HG03045 (cell line): ENCODE measurements at regions not wholly inside any gene's neighbourhood (a gene's known extent, or its start where the extent isn't known, plus 50 kb on each side); places are given as distances from the start of the nearest gene placed in this dataset.
A peak's percentile ranks its signal among the peaks of the same experiment; 100 is the strongest.
"Not testable (repeated sequence)": the region's sequence is repeated elsewhere in the genome, so short reads cannot be mapped to it uniquely, and the experiment has no call there.

Experiments used
- ATAC-seq: cut with Tn5 transposase; IDR thresholded peaks from one replicate; pipeline ENCODE4 v1.9.1; 2021; ENCODE audit warnings: mild to moderate bottlenecking, moderate library complexity; ENCODE audit not compliant: unreplicated experiment

- no peak for ATAC-seq
Observed at GRCh38 chr20:50435397-50436051, 74.7 kb upstream of the PTPN1 start.

GRCh38 chr20:50436052-50436656 is 74.0 kb upstream of the PTPN1 start:
- ATAC-seq = no peak

GRCh38 chr20:50436696-50437095 is 73.5 kb upstream of the PTPN1 start:
- ATAC-seq = no peak

- no peak for ATAC-seq
Observed at GRCh38 chr20:50438986-50439407, 71.2 kb upstream of the PTPN1 start.

GRCh38 chr20:50439539-50440453 is 70.4 kb upstream of the PTPN1 start:
- ATAC-seq = no peak

GRCh38 chr20:50442512-50442911 is 67.7 kb upstream of the PTPN1 start:
- no peak for ATAC-seq

GRCh38 chr20:50445354-50446151 is 64.6 kb upstream of the PTPN1 start:
- no peak for ATAC-seq

- ATAC-seq = no peak
Observed at GRCh38 chr20:50446351-50447101, 63.7 kb upstream of the PTPN1 start.

GRCh38 chr20:50447102-50447804 is 62.9 kb upstream of the PTPN1 start:
- ATAC-seq = no peak

GRCh38 chr20:50447817-50448216 is 62.4 kb upstream of the PTPN1 start:
- no peak for ATAC-seq

GRCh38 chr20:50448625-50449403 is 61.4 kb upstream of the PTPN1 start:
- not testable (repeated sequence) for ATAC-seq

- peak; percentile 48 for ATAC-seq
Observed at GRCh38 chr20:50449738-50450492, 60.3 kb upstream of the PTPN1 start.

- peak; percentile 2 for ATAC-seq
Observed at GRCh38 chr20:50450493-50450826, 59.7 kb upstream of the PTPN1 start.

- peak; percentile 85 for ATAC-seq
Observed at GRCh38 chr20:50450881-50451752, 59.1 kb upstream of the PTPN1 start.

GRCh38 chr20:50451792-50452425 is 58.3 kb upstream of the PTPN1 start:
- not testable (repeated sequence) for ATAC-seq

GRCh38 chr20:50453533-50454244 is 56.5 kb upstream of the PTPN1 start:
- no peak for ATAC-seq
